Fibroblast of gingiva (primary cell): ENCODE measurements at regions not wholly inside any gene's neighbourhood (a gene's known extent, or its start where the extent isn't known, plus 50 kb on each side); places are given as distances from the start of the nearest gene placed in this dataset.
"Not testable (repeated sequence)": the region's sequence is repeated elsewhere in the genome, so short reads cannot be mapped to it uniquely, and the experiment has no call there.

Source experiments
- DNase-seq: peaks from one replicate; pipeline ENCODE4 v3.0.0-alpha.2; 2011; ENCODE audit warnings: low read depth

GRCh38 chr1:195756109-195756508, 852.1 kb downstream of the KCNT2 start:
- DNase-seq: no peak

GRCh38 chr1:195754874-195755273, 853.4 kb downstream of the KCNT2 start:
- DNase-seq: no peak

- no peak for DNase-seq
Measured at GRCh38 chr1:195754303-195754702, 853.9 kb downstream of the KCNT2 start.

- no peak for DNase-seq
Measured at GRCh38 chr1:195748969-195749368, 859.3 kb downstream of the KCNT2 start.

GRCh38 chr1:195745189-195746010, 862.8 kb downstream of the KCNT2 start:
- DNase-seq: no peak

- DNase-seq: no peak
Measured at GRCh38 chr1:195744256-195744655, 864.0 kb downstream of the KCNT2 start.

- DNase-seq: no peak
Measured at GRCh38 chr1:195740862-195741261, 867.4 kb downstream of the KCNT2 start.

- no peak for DNase-seq
Measured at GRCh38 chr1:195738966-195739650, 869.1 kb downstream of the KCNT2 start.

- no peak for DNase-seq
Measured at GRCh38 chr1:195735140-195735539, 873.1 kb downstream of the KCNT2 start.

- no peak for DNase-seq
Measured at GRCh38 chr1:195733826-195734225, 874.4 kb downstream of the KCNT2 start.

- no peak for DNase-seq
Measured at GRCh38 chr1:195733408-195733807, 874.8 kb downstream of the KCNT2 start.

- DNase-seq: no peak
Measured at GRCh38 chr1:195731385-195731784, 876.9 kb downstream of the KCNT2 start.

GRCh38 chr1:195723796-195724194, 884.4 kb downstream of the KCNT2 start:
- DNase-seq: no peak

GRCh38 chr1:195722852-195723795, 885.1 kb downstream of the KCNT2 start:
- DNase-seq: not testable (repeated sequence)

GRCh38 chr1:195722146-195722545, 886.1 kb downstream of the KCNT2 start:
- DNase-seq: not testable (repeated sequence)

GRCh38 chr1:195721210-195721971, 886.8 kb downstream of the KCNT2 start:
- DNase-seq: no peak

- no peak for DNase-seq
Measured at GRCh38 chr1:195717651-195718050, 890.6 kb downstream of the KCNT2 start.

GRCh38 chr1:195715652-195716051, 892.6 kb downstream of the KCNT2 start:
- DNase-seq: no peak

GRCh38 chr1:195714248-195714647, 894.0 kb downstream of the KCNT2 start:
- no peak for DNase-seq

- DNase-seq: no peak
Measured at GRCh38 chr1:195709821-195710220, 898.4 kb downstream of the KCNT2 start.

GRCh38 chr1:195704028-195704427, 904.2 kb downstream of the KCNT2 start:
- DNase-seq: no peak

GRCh38 chr1:195701149-195701548, 907.1 kb downstream of the KCNT2 start:
- no peak for DNase-seq
